BE2C (cell line): ENCODE measurements at regions not wholly inside any gene's neighbourhood (a gene's known extent, or its start where the extent isn't known, plus 50 kb on each side); places are given as distances from the start of the nearest gene placed in this dataset.

ENCODE experiments used
- DNase-seq: peaks from one replicate; pipeline ENCODE4 v3.0.0-alpha.2; 2020
- H3K27me3 ChIP-seq: fragments of 250-450 bp; sonication (Bioruptor Pico); 2 replicates; pipeline ENCODE4 v1.5.1; 2020; ENCODE audit warnings: mild to moderate bottlenecking
- H3K36me3 ChIP-seq: fragments of 250-450 bp; sonication (Bioruptor Pico); 2 replicates; pipeline ENCODE4 v1.5.1; 2020; ENCODE audit warnings: mild to moderate bottlenecking
- H3K4me1 ChIP-seq: fragments of 250-450 bp; sonication (Bioruptor Pico); 2 replicates; pipeline ENCODE4 v1.5.1; 2020
- H3K4me3 ChIP-seq: 2 replicates; pipeline ENCODE4 v1.5.1; 2011; ENCODE audit warnings: low read depth, low read length
- H3K9me3 ChIP-seq: fragments of 250-450 bp; sonication (Bioruptor Pico); 2 replicates; pipeline ENCODE4 v1.5.1; 2020
- TF ChIP-seq, protein P1 (sequence below): IDR thresholded peaks from 2 replicates; pipeline ENCODE4 v1.5.1; 2012; ENCODE audit warnings: mild to moderate bottlenecking, low read depth, low read length

DNA sequence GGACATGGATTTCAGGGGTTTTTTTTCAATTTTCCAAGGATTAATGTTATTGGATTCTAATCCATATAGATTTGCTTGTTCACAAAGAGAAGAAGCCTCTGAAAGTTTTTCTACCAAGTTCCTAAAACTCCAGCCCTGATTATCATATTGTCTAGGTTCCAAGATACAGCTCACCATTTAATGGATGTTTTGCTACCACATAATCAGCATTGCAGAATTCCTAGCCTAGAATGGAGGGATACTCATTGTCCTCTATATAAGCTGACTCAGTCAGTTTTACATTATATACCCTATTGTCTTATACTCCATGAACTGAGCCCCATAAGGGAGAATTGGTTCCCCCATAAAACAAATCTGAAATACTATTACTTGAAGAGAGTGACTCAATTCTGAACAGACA lies 664.7 kb upstream of the FAM241A start:
- no peaks in the 10 kb centered on the region for H3K27me3 ChIP-seq
- TF ChIP-seq, protein P1, sequence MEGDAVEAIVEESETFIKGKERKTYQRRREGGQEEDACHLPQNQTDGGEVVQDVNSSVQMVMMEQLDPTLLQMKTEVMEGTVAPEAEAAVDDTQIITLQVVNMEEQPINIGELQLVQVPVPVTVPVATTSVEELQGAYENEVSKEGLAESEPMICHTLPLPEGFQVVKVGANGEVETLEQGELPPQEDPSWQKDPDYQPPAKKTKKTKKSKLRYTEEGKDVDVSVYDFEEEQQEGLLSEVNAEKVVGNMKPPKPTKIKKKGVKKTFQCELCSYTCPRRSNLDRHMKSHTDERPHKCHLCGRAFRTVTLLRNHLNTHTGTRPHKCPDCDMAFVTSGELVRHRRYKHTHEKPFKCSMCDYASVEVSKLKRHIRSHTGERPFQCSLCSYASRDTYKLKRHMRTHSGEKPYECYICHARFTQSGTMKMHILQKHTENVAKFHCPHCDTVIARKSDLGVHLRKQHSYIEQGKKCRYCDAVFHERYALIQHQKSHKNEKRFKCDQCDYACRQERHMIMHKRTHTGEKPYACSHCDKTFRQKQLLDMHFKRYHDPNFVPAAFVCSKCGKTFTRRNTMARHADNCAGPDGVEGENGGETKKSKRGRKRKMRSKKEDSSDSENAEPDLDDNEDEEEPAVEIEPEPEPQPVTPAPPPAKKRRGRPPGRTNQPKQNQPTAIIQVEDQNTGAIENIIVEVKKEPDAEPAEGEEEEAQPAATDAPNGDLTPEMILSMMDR: no peak
- DNase-seq: no peak
- H3K4me1 ChIP-seq: no peaks in the 10 kb centered on the region; the same call in 1 of the 2 replicates
- H3K4me3 ChIP-seq: no peak overlapping the region
- no peaks in the 10 kb centered on the region for H3K36me3 ChIP-seq
- no peaks in the 10 kb centered on the region for H3K9me3 ChIP-seq

DNA sequence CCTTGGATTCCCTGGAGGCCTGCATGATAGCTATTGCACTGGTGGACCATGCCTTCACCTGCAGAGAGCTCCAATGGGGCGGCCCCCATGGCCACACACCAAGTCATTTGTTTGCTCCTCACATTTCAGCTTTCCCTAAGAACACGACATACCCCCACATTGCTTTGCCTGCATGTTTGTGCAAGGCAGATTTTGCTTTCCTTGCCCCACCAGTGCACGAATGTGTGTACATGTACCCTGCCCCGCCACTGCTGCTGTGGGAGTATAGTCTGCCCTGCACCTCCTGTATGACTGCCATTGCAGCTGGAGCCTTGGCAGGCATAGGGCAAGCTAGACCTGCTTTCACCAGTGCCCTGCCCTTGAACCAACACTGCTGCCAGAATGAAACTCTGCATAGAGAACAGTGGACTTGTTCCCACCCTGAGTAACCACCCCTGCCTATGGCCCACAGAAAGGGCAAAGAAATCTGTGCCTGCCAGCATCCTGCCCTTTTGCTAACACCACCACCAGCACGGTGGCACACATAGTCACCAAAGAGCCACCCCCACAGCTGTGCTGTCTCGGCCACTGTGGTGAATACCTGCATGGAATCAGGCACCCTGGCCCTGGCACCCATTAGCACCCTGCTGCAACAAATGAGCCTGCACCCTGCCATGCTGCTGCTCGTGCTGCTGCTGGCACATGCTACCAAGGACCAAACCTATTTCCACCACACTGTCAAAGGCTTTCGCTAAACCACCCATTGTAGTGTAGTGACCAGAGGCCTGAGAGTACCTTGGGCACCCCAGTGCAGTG lies 661.7 kb upstream of the FAM241A start:
- no peaks in the 10 kb centered on the region for H3K27me3 ChIP-seq
- H3K4me1 ChIP-seq: no peaks in the 10 kb centered on the region
- H3K36me3 ChIP-seq: no peaks in the 10 kb centered on the region
- H3K4me3 ChIP-seq: no peak overlapping the region
- no peak for DNase-seq
- H3K9me3 ChIP-seq: no peaks in the 10 kb centered on the region
- TF ChIP-seq, protein P1: no peak

DNA sequence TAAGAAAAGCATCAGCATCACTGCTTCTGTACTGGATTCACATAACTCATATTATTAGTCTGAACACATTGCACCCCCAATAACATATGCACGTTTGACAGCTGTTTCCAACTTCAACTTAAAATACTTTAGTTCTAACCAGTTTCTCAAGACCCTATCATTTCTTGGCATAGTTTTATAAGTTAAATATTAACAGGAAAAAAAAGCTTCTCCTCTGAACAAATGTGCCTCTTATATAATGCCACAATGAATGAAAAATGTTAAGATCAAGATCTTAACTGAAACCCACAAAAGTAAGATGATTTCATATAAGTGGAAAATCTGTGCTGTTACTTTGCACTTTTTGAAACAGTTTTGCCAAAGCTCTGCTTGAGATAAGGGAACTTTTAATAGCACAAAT lies 652.8 kb upstream of the FAM241A start:
- Histone ChIP-seq H3K9me3 (no peaks in the 10 kb centered on the region), H3K36me3 (no peaks in the 10 kb centered on the region), H3K27me3 (no peaks in the 10 kb centered on the region), H3K4me3 (no peak overlapping the region), H3K4me1 (no peaks in the 10 kb centered on the region; the same call in 1 of the 2 replicates)
- no peak for DNase-seq
- TF ChIP-seq, protein P1: no peak

DNA sequence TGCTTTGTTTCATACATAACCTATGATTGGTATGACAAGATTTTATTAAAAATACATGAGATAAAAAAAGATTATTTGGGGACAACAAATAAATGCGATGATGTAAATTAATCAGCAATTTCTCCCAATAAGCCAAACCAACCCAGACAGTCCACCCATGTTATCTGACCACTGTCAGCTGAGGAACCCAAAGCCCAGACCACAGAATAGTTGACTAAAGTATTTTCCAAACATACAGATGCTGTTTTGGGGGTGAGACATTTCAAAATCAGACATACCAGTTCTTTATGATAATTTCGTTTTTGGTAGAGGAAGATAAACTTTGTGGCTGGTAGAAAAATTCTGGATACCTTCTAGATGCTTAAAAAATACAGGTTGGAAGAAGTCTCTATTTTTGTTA lies 650.8 kb upstream of the FAM241A start:
- H3K36me3 ChIP-seq: no peaks in the 10 kb centered on the region
- H3K4me3 ChIP-seq: no peak overlapping the region
- DNase-seq: no peak
- no peaks in the 10 kb centered on the region for H3K9me3 ChIP-seq
- TF ChIP-seq, protein P1: no peak
- H3K4me1 ChIP-seq: peaks cover 3% of the 10 kb centered on the region
- no peaks in the 10 kb centered on the region for H3K27me3 ChIP-seq

DNA sequence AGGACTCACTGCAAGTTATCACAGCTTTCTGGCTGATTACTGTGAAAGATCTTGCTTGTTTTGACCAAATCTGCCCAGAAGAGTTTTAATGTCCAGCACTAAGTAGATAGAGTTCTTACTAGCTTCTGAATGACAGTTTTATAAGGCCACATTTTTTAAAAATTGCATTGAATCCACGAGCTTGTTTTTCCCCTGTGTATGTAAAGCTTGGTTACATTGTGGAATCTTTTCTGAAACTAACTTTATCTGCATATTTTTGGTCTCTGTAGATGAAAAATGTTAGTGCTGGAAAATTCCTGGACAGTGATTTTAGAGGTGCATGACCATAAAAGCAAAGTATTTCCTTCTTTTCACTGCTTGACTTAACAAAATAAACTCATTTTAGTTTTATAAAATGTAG lies 650.3 kb upstream of the FAM241A start:
- Histone ChIP-seq H3K36me3 (no peaks in the 10 kb centered on the region), H3K9me3 (no peaks in the 10 kb centered on the region), H3K4me1 (peaks cover 3% of the 10 kb centered on the region), H3K27me3 (no peaks in the 10 kb centered on the region), H3K4me3 (no peak overlapping the region)
- DNase-seq: no peak
- TF ChIP-seq, protein P1: no peak

DNA sequence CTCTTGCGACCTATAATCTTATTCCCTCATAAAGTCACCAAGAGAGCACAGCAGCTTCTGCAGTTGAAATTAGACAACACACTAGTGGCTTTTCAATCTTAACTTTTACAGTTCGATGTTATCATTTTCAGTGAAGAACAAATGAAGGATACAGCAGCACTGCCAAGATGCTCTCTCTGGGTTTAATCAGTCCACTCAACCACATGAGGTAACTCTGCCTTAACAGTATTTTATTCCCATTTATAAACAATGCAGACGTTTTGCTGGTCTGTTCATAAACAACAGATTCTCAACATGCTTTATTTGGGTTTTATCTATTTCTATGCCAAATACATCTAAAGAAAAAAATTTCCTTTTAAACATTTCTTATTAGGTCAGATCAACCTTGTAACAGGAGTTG lies 646.0 kb upstream of the FAM241A start:
- Histone ChIP-seq H3K4me1 (peaks cover 3% of the 10 kb centered on the region), H3K9me3 (no peaks in the 10 kb centered on the region), H3K4me3 (no peak overlapping the region), H3K27me3 (no peaks in the 10 kb centered on the region), H3K36me3 (no peaks in the 10 kb centered on the region)
- DNase-seq: no peak
- TF ChIP-seq, protein P1: no peak
